Type B pancreatic cell (in vitro differentiated cells): ENCODE measurements at regions not wholly inside any gene's neighbourhood (a gene's known extent, or its start where the extent isn't known, plus 50 kb on each side); places are given as distances from the start of the nearest gene placed in this dataset.

Source experiments
- DNase-seq: peaks from one replicate; pipeline ENCODE4 v3.0.0; 2021; ENCODE audit warnings: mixed read lengths; ENCODE audit not compliant: unreplicated experiment; ENCODE audit errors: extremely low spot score
- H3K27ac Mint-ChIP-seq: 2 replicates; pipeline ENCODE4 v1.8.0; 2021; ENCODE audit warnings: mild to moderate bottlenecking, mixed read lengths
- H3K27me3 Mint-ChIP-seq: 2 replicates; pipeline ENCODE4 v1.8.0; 2021; ENCODE audit warnings: mixed read lengths
- H3K36me3 Mint-ChIP-seq: 2 replicates; pipeline ENCODE4 v1.8.0; 2021; ENCODE audit warnings: mixed read lengths
- H3K4me1 Mint-ChIP-seq: one replicate; pipeline ENCODE4 v1.8.0; 2021; ENCODE audit warnings: mixed read lengths; ENCODE audit not compliant: unreplicated experiment
- H3K4me3 Mint-ChIP-seq: 2 replicates; pipeline ENCODE4 v1.8.0; 2021; ENCODE audit warnings: mild to moderate bottlenecking, mixed read lengths
- H3K9me3 Mint-ChIP-seq: 2 replicates; pipeline ENCODE4 v1.8.0; 2021; ENCODE audit warnings: mixed read lengths
- CTCF ChIP-seq: fragments of 200-600 bp; sonication (generic); conservative IDR thresholded peaks from 2 replicates; pipeline ENCODE4 v1.5.0; 2021; ENCODE audit warnings: antibody characterized with exemption, mild to moderate bottlenecking

GRCh38 chr15:97470417-97470816 lies 490.1 kb upstream of the ARRDC4 start:
- H3K4me1 Mint-ChIP-seq, result no peaks in the 10 kb centered on the region
- H3K4me3 Mint-ChIP-seq, result no peak overlapping the region
- no peak for TF ChIP-seq CTCF
- no peaks in the 10 kb centered on the region for H3K27me3 Mint-ChIP-seq
- peaks cover 5% of the 10 kb centered on the region for H3K9me3 Mint-ChIP-seq
- H3K36me3 Mint-ChIP-seq, result no peaks in the 10 kb centered on the region
- no peak for DNase-seq
- no peak overlapping the region for H3K27ac Mint-ChIP-seq

GRCh38 chr15:97473627-97474026 lies 486.9 kb upstream of the ARRDC4 start:
- TF ChIP-seq CTCF, result no peak
- Mint-ChIP-seq H3K4me3 (no peak overlapping the region), H3K27me3 (no peaks in the 10 kb centered on the region), H3K36me3 (no peaks in the 10 kb centered on the region), H3K27ac (no peak overlapping the region), H3K4me1 (no peaks in the 10 kb centered on the region), H3K9me3 (peaks cover 5% of the 10 kb centered on the region)
- no peak for DNase-seq

GRCh38 chr15:97479957-97480356 lies 480.5 kb upstream of the ARRDC4 start:
- no peak for TF ChIP-seq CTCF
- no peaks in the 10 kb centered on the region for H3K27me3 Mint-ChIP-seq
- no peak overlapping the region for H3K27ac Mint-ChIP-seq
- no peak overlapping the region for H3K4me3 Mint-ChIP-seq
- H3K36me3 Mint-ChIP-seq, result no peaks in the 10 kb centered on the region
- DNase-seq, result no peak
- H3K9me3 Mint-ChIP-seq, result peaks cover 6% of the 10 kb centered on the region
- no peaks in the 10 kb centered on the region for H3K4me1 Mint-ChIP-seq

GRCh38 chr15:97482521-97482920 lies 478.0 kb upstream of the ARRDC4 start:
- Mint-ChIP-seq H3K9me3 (peaks cover 6% of the 10 kb centered on the region), H3K4me3 (no peak overlapping the region), H3K27ac (no peak overlapping the region)

GRCh38 chr15:97483232-97483631 lies 477.3 kb upstream of the ARRDC4 start:
- H3K9me3 Mint-ChIP-seq, result peaks cover 6% of the 10 kb centered on the region
- H3K27ac Mint-ChIP-seq, result no peak overlapping the region
- no peaks in the 10 kb centered on the region for H3K36me3 Mint-ChIP-seq
- H3K27me3 Mint-ChIP-seq, result no peaks in the 10 kb centered on the region
- no peak for TF ChIP-seq CTCF
- no peak overlapping the region for H3K4me3 Mint-ChIP-seq
- DNase-seq, result no peak
- H3K4me1 Mint-ChIP-seq, result no peaks in the 10 kb centered on the region

More at GRCh38 chr15:97482521-97482920, 478.0 kb upstream of the ARRDC4 start:
- Mint-ChIP-seq H3K27me3 (no peaks in the 10 kb centered on the region), H3K36me3 (no peaks in the 10 kb centered on the region), H3K4me1 (no peaks in the 10 kb centered on the region)
- peak; percentile 56 for TF ChIP-seq CTCF
- no peak for DNase-seq

- Mint-ChIP-seq H3K4me1 (peaks cover 7% of the 10 kb centered on the region), H3K27me3 (peaks cover 2% of the 10 kb centered on the region), H3K27ac (no peak overlapping the region), H3K9me3 (no peaks in the 10 kb centered on the region), H3K4me3 (no peak overlapping the region), H3K36me3 (no peaks in the 10 kb centered on the region)
- no peak for DNase-seq
- TF ChIP-seq CTCF, result no peak
These were observed 470.1 kb upstream of the ARRDC4 start for GRCh38 chr15:97490429-97490828.
